ENCODE measurements at regions not wholly inside any gene's neighbourhood (a gene's known extent, or its start where the extent isn't known, plus 50 kb on each side); places are given as distances from the start of the nearest gene placed in this dataset.

DNA sequence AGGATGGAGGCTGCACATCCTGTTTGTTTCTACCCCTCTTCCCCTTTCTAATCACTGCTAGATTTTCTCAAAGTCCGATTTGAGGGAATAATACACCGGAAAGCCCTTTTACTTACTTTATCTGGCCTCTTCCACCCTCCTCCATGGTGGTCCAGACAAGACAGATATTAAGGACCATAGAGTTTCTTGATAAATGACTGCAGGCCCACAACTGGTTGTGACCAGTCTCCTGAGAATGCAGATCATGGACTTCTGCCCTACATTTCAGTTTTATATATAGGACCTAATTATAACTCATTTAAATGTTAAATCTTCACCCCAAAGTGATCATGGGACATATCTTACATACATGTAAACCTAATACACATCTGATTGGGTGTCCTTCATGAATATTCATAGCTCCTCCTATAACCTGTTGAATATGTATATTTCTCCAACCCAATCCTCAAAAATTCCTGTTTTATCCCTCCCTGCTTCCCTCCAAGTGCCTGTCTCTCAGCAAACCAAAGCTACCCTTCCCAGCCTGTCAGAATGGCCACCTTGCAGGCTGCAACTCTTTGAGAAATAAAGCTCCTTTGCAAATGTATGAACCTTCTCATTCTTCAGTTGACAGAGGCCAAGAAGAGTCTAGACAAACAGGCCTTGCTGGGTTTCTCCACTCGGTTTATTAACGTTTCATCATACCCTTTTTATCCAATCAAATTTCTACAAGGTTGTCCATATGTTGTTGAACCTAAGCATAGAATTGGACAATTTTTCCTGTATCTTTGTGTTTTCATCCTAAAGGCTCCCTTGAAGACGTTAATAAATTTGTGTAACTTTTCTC is 133.1 kb downstream of the HFE start:
- TF ChIP-seq, protein P1, sequence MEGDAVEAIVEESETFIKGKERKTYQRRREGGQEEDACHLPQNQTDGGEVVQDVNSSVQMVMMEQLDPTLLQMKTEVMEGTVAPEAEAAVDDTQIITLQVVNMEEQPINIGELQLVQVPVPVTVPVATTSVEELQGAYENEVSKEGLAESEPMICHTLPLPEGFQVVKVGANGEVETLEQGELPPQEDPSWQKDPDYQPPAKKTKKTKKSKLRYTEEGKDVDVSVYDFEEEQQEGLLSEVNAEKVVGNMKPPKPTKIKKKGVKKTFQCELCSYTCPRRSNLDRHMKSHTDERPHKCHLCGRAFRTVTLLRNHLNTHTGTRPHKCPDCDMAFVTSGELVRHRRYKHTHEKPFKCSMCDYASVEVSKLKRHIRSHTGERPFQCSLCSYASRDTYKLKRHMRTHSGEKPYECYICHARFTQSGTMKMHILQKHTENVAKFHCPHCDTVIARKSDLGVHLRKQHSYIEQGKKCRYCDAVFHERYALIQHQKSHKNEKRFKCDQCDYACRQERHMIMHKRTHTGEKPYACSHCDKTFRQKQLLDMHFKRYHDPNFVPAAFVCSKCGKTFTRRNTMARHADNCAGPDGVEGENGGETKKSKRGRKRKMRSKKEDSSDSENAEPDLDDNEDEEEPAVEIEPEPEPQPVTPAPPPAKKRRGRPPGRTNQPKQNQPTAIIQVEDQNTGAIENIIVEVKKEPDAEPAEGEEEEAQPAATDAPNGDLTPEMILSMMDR (conservative IDR thresholded peaks at IDR 0.05; ENCODE audit: low read length), result no peak
- no peak for TF ChIP-seq EZH2phosphoT487 (IDR thresholded peaks at IDR 0.05; ENCODE audit: borderline replicate concordance)
